ENCODE measurements at regions not wholly inside any gene's neighbourhood (a gene's known extent, or its start where the extent isn't known, plus 50 kb on each side); places are given as distances from the start of the nearest gene placed in this dataset.

DNA sequence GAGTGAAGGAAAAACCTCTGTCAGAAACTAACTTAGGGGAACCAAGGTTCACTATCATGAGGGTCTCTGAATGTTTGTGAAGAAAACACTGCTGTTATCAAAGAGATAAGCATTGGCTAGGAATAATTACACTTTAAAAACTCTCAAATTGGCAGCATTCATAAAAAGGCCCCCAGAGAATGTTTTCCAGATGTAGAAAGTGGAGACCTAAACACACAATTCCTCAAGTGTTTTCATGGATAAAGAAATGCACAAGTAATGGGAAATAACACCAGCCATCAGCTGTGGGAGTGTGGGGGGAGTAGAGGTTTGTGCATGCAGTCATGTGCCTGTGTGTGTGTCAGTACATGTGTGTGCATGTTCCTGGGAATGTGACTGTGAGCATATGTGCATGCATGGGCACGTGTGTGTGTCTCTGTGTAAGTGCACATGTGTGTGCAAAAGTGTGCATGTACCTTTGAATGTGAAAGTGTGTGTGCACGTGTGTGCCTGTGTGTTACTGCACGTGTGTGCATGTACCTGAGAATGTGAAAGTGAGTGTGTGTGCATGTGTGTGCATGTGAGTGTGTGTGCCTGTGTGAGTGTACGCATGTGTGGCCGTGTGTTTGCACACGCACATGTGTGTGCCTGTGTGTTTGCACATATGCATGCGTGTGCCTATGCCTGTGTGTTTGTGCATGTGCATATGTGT is 854.3 kb upstream of the SALL3 start:
- Histone ChIP-seq H3K79me2 (ENCODE audit: insufficient read depth, low read depth) (no peaks in the 10 kb centered on the region), H3K4me3 (IDR thresholded peaks at IDR 0.05; ENCODE audit: insufficient read depth, low read depth, low read length) (no peak overlapping the region), H3K36me3 (ENCODE audit: insufficient read depth) (no peaks in the 10 kb centered on the region), H3K4me2 (no peak overlapping the region), H3K4me1 (ENCODE audit: low read depth, poor library complexity, severe bottlenecking) (no peaks in the 10 kb centered on the region), H2AFZ (ENCODE audit: low read depth) (no peak overlapping the region), H3K9ac (no peak overlapping the region), H3K27ac (no peak overlapping the region), H3K27me3 (ENCODE audit: insufficient read depth, low read depth) (no peaks in the 10 kb centered on the region), H4K20me1 (ENCODE audit: insufficient read depth) (no peaks in the 10 kb centered on the region)
- TF ChIP-seq, protein P1, sequence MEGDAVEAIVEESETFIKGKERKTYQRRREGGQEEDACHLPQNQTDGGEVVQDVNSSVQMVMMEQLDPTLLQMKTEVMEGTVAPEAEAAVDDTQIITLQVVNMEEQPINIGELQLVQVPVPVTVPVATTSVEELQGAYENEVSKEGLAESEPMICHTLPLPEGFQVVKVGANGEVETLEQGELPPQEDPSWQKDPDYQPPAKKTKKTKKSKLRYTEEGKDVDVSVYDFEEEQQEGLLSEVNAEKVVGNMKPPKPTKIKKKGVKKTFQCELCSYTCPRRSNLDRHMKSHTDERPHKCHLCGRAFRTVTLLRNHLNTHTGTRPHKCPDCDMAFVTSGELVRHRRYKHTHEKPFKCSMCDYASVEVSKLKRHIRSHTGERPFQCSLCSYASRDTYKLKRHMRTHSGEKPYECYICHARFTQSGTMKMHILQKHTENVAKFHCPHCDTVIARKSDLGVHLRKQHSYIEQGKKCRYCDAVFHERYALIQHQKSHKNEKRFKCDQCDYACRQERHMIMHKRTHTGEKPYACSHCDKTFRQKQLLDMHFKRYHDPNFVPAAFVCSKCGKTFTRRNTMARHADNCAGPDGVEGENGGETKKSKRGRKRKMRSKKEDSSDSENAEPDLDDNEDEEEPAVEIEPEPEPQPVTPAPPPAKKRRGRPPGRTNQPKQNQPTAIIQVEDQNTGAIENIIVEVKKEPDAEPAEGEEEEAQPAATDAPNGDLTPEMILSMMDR (conservative IDR thresholded peaks at IDR 0.05; ENCODE audit: low read depth, low read length): no peak

DNA sequence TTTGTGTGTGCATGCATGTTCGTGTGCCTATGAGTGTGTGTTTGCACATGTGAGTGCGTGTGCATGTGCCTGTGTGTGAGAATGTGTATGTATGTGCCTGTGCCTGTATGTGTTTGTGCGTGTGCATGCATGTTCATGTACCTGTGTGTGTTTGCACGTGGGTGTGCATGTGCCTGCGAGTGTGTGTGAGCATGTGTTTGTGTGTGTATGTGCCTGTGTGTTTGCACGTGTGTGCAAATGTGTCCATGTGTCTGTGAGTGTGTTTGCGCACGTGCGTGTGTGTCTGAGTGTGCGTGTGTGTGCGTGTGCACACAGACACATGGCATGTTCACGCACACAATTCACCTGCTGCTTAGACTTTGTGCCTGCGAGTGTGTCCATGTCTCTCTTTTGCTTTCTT is 853.5 kb upstream of the SALL3 start:
- no peaks in the 10 kb centered on the region for H3K4me1 ChIP-seq (ENCODE audit: low read depth, poor library complexity, severe bottlenecking)
- no peak overlapping the region for H3K4me2 ChIP-seq
- H4K20me1 ChIP-seq (ENCODE audit: insufficient read depth): no peaks in the 10 kb centered on the region
- no peak overlapping the region for H3K9ac ChIP-seq
- H2AFZ ChIP-seq (ENCODE audit: low read depth): no peak overlapping the region
- TF ChIP-seq, protein P1 (conservative IDR thresholded peaks at IDR 0.05; ENCODE audit: low read depth, low read length): no peak
- H3K4me3 ChIP-seq (IDR thresholded peaks at IDR 0.05; ENCODE audit: insufficient read depth, low read depth, low read length): no peak overlapping the region
- no peaks in the 10 kb centered on the region for H3K36me3 ChIP-seq (ENCODE audit: insufficient read depth)
- H3K27ac ChIP-seq: no peak overlapping the region
- no peaks in the 10 kb centered on the region for H3K27me3 ChIP-seq (ENCODE audit: insufficient read depth, low read depth)
- H3K79me2 ChIP-seq (ENCODE audit: insufficient read depth, low read depth): no peaks in the 10 kb centered on the region

DNA sequence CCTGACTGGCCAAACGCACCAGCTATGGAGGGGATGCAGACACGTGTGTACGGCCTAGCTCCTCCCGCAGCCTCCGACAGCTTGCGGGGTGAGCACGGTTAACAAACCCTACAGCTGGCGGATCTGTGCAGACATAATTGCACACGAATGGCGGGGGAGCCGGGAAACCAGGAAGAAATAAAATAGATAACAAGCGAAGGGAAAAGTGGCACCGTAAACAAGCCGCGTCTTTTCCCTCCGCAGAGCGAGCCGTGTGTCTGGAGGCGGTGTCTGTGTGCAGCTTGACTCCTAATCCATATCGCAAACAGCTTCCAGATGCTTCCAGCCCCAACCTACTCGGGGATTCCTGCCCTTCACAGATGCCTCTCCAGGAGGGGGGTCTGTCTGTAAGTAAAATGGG is 853.1 kb upstream of the SALL3 start:
- no peaks in the 10 kb centered on the region for H3K79me2 ChIP-seq (ENCODE audit: insufficient read depth, low read depth)
- no peak overlapping the region for H3K27ac ChIP-seq
- H4K20me1 ChIP-seq (ENCODE audit: insufficient read depth): no peaks in the 10 kb centered on the region

DNA sequence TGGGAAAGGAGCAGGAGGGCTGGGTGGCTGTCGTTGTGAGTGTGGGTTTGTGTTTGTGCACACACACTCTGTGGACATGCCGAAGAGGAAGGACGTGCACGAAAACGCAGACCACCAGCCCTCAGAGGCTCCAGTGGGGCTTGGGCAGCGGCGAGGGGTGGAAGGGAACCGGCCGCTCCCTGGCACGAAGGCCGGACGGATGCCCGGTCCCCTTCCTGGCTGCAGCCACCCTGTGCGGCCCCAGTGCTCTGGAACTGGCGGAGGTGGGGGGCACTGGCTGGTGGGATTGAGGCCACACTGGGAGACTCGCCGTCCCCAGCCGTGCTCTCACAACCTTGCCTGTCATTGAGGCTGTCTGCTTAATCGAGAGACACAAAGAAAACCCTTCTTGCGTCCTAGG is 852.6 kb upstream of the SALL3 start:
- no peak overlapping the region for H3K9ac ChIP-seq
- no peak overlapping the region for H3K27ac ChIP-seq
- no peaks in the 10 kb centered on the region for H4K20me1 ChIP-seq (ENCODE audit: insufficient read depth)
- no peaks in the 10 kb centered on the region for H3K27me3 ChIP-seq (ENCODE audit: insufficient read depth, low read depth)
- no peaks in the 10 kb centered on the region for H3K4me1 ChIP-seq (ENCODE audit: low read depth, poor library complexity, severe bottlenecking)
- H3K36me3 ChIP-seq (ENCODE audit: insufficient read depth): no peaks in the 10 kb centered on the region
- H3K79me2 ChIP-seq (ENCODE audit: insufficient read depth, low read depth): no peaks in the 10 kb centered on the region
- TF ChIP-seq, protein P1 (conservative IDR thresholded peaks at IDR 0.05; ENCODE audit: low read depth, low read length): no peak
- no peak overlapping the region for H3K4me3 ChIP-seq (IDR thresholded peaks at IDR 0.05; ENCODE audit: insufficient read depth, low read depth, low read length)
- H3K4me2 ChIP-seq: no peak overlapping the region
- H2AFZ ChIP-seq (ENCODE audit: low read depth): no peak overlapping the region

More for the DNA sequence above, 853.1 kb upstream of the SALL3 start:
- Histone ChIP-seq H3K27me3 (ENCODE audit: insufficient read depth, low read depth) (no peaks in the 10 kb centered on the region), H2AFZ (ENCODE audit: low read depth) (no peak overlapping the region), H3K4me2 (no peak overlapping the region), H3K36me3 (ENCODE audit: insufficient read depth) (no peaks in the 10 kb centered on the region), H3K9ac (no peak overlapping the region), H3K4me3 (IDR thresholded peaks at IDR 0.05; ENCODE audit: insufficient read depth, low read depth, low read length) (no peak overlapping the region), H3K4me1 (ENCODE audit: low read depth, poor library complexity, severe bottlenecking) (no peaks in the 10 kb centered on the region)
- TF ChIP-seq, protein P1 (conservative IDR thresholded peaks at IDR 0.05; ENCODE audit: low read depth, low read length): no peak

All from KMS-11 (cell line).